Activated naive CD4-positive, alpha-beta T cell treated with anti-CD3 and anti-CD28 coated beads for 36 hours (primary cell): ENCODE measurements at regions not wholly inside any gene's neighbourhood (a gene's known extent, or its start where the extent isn't known, plus 50 kb on each side); places are given as distances from the start of the nearest gene placed in this dataset.

Experiments
- CTCF ChIA-PET: fragments of 350-600 bp; sonication (Branson Sonifier 250); formaldehyde crosslinking; loops from one replicate; lab custom pipeline; 2021; ENCODE audit warnings: antibody characterized with exemption; lab: Charles Lee
- DNase-seq: peaks from one replicate; pipeline ENCODE4 v3.0.0-alpha.2; 2020
- H3K27ac Mint-ChIP-seq: one replicate; pipeline ENCODE4 v1.8.0; 2021; ENCODE audit warnings: mild to moderate bottlenecking, mixed read lengths
- H3K27me3 Mint-ChIP-seq: one replicate; pipeline ENCODE4 v1.8.0; 2021; ENCODE audit warnings: low read depth, mixed read lengths
- H3K36me3 Mint-ChIP-seq: one replicate; pipeline ENCODE4 v1.8.0; 2021; ENCODE audit warnings: low read depth, mixed read lengths
- H3K4me1 Mint-ChIP-seq: one replicate; pipeline ENCODE4 v1.8.0; 2021; ENCODE audit warnings: low read depth, mixed read lengths
- H3K4me3 Mint-ChIP-seq: one replicate; pipeline ENCODE4 v1.8.0; 2021; ENCODE audit warnings: mild to moderate bottlenecking, moderate library complexity, mixed read lengths
- H3K9me3 Mint-ChIP-seq: one replicate; pipeline ENCODE4 v1.8.0; 2021; ENCODE audit warnings: mixed read lengths
- intact Hi-C: fragments of 100-400 bp; cut with micrococcal nuclease; formaldehyde crosslinking; loops from one replicate; pipeline ENCODE4 v1.15.1; 2023

GRCh38 chrX:21056622-21057021 lies 317.6 kb upstream of the CNKSR2 start:
- DNase-seq: no peak
- Mint-ChIP-seq H3K36me3 (no peaks in the 10 kb centered on the region), H3K27ac (no peak overlapping the region), H3K27me3 (no peaks in the 10 kb centered on the region), H3K4me3 (no peak overlapping the region), H3K9me3 (peaks cover 2% of the 10 kb centered on the region), H3K4me1 (no peaks in the 10 kb centered on the region)
- CTCF ChIA-PET: no interaction called here
- intact Hi-C loops: no loop called here

GRCh38 chrX:21047034-21047455 lies 327.2 kb upstream of the CNKSR2 start:
- Mint-ChIP-seq H3K4me3 (no peak overlapping the region), H3K36me3 (no peaks in the 10 kb centered on the region), H3K9me3 (no peaks in the 10 kb centered on the region), H3K27ac (no peak overlapping the region), H3K27me3 (peaks cover 9% of the 10 kb centered on the region), H3K4me1 (no peaks in the 10 kb centered on the region)
- DNase-seq: no peak
- CTCF ChIA-PET: no interaction called here
- intact Hi-C loops: no loop called here

GRCh38 chrX:21014326-21014725 lies 359.9 kb upstream of the CNKSR2 start:
- Mint-ChIP-seq H3K4me1 (no peaks in the 10 kb centered on the region), H3K27ac (no peak overlapping the region), H3K4me3 (no peak overlapping the region), H3K9me3 (peaks cover 3% of the 10 kb centered on the region), H3K36me3 (no peaks in the 10 kb centered on the region), H3K27me3 (peaks cover 2% of the 10 kb centered on the region)
- no peak for DNase-seq
- intact Hi-C loops: no loop called here
- CTCF ChIA-PET: interaction anchor here (0.6 kb wide), 1 partner anchor 137 kb away, joined by 5 read pairs; no protein-coding TSS in a partner anchor

GRCh38 chrX:21004835-21005234 lies 369.4 kb upstream of the CNKSR2 start:
- no peak overlapping the region for H3K27ac Mint-ChIP-seq
- CTCF ChIA-PET: no interaction called here
- H3K4me3 Mint-ChIP-seq: no peak overlapping the region
- no peak for DNase-seq
- no peaks in the 10 kb centered on the region for H3K36me3 Mint-ChIP-seq
- H3K27me3 Mint-ChIP-seq: peaks cover 3% of the 10 kb centered on the region
- intact Hi-C loops: no loop called here
- H3K4me1 Mint-ChIP-seq: peaks cover 1% of the 10 kb centered on the region
- no peaks in the 10 kb centered on the region for H3K9me3 Mint-ChIP-seq

- H3K9me3 Mint-ChIP-seq: no peaks in the 10 kb centered on the region
- no peaks in the 10 kb centered on the region for H3K36me3 Mint-ChIP-seq
- H3K4me3 Mint-ChIP-seq: no peak overlapping the region
- CTCF ChIA-PET: no interaction called here
- intact Hi-C loops: no loop called here
- no peaks in the 10 kb centered on the region for H3K4me1 Mint-ChIP-seq
- no peak overlapping the region for H3K27ac Mint-ChIP-seq
- no peak for DNase-seq
- H3K27me3 Mint-ChIP-seq: no peaks in the 10 kb centered on the region
These were observed 378.4 kb upstream of the CNKSR2 start for GRCh38 chrX:20995829-20996228.

- H3K4me1 Mint-ChIP-seq: no peaks in the 10 kb centered on the region
- H3K9me3 Mint-ChIP-seq: no peaks in the 10 kb centered on the region
- CTCF ChIA-PET: no interaction called here
- H3K27me3 Mint-ChIP-seq: no peaks in the 10 kb centered on the region
- intact Hi-C loops: no loop called here
- H3K4me3 Mint-ChIP-seq: no peak overlapping the region
- no peaks in the 10 kb centered on the region for H3K36me3 Mint-ChIP-seq
- no peak for DNase-seq
- no peak overlapping the region for H3K27ac Mint-ChIP-seq
These were observed 384.9 kb upstream of the CNKSR2 start for GRCh38 chrX:20989361-20989760.

GRCh38 chrX:20988804-20989203 lies 385.4 kb upstream of the CNKSR2 start:
- no peaks in the 10 kb centered on the region for H3K9me3 Mint-ChIP-seq
- H3K27ac Mint-ChIP-seq: no peak overlapping the region
- no peaks in the 10 kb centered on the region for H3K4me1 Mint-ChIP-seq
- CTCF ChIA-PET: no interaction called here
- intact Hi-C loops: no loop called here
- no peaks in the 10 kb centered on the region for H3K36me3 Mint-ChIP-seq
- H3K4me3 Mint-ChIP-seq: no peak overlapping the region
- DNase-seq: no peak
- no peaks in the 10 kb centered on the region for H3K27me3 Mint-ChIP-seq

- no peak for DNase-seq
- CTCF ChIA-PET: no interaction called here
These were observed 386.1 kb upstream of the CNKSR2 start for GRCh38 chrX:20988118-20988517.

GRCh38 chrX:20980426-20980825 lies 393.8 kb upstream of the CNKSR2 start:
- Mint-ChIP-seq H3K4me1 (no peaks in the 10 kb centered on the region), H3K27ac (no peak overlapping the region), H3K4me3 (no peak overlapping the region), H3K27me3 (no peaks in the 10 kb centered on the region), H3K36me3 (no peaks in the 10 kb centered on the region), H3K9me3 (no peaks in the 10 kb centered on the region)
- no peak for DNase-seq
- CTCF ChIA-PET: no interaction called here
- intact Hi-C loops: no loop called here

More at GRCh38 chrX:20988118-20988517, 386.1 kb upstream of the CNKSR2 start:
- no peaks in the 10 kb centered on the region for H3K4me1 Mint-ChIP-seq
- H3K9me3 Mint-ChIP-seq: no peaks in the 10 kb centered on the region
- H3K4me3 Mint-ChIP-seq: no peak overlapping the region
- H3K36me3 Mint-ChIP-seq: no peaks in the 10 kb centered on the region
- H3K27ac Mint-ChIP-seq: no peak overlapping the region
- intact Hi-C loops: no loop called here
- no peaks in the 10 kb centered on the region for H3K27me3 Mint-ChIP-seq

GRCh38 chrX:20974326-20974725 lies 399.9 kb upstream of the CNKSR2 start:
- H3K4me1 Mint-ChIP-seq: no peaks in the 10 kb centered on the region
- intact Hi-C loops: loop anchor here (5.0 kb wide), 1 partner anchor 318 kb away; no protein-coding TSS in a partner anchor
- H3K27ac Mint-ChIP-seq: no peak overlapping the region
- no peaks in the 10 kb centered on the region for H3K9me3 Mint-ChIP-seq
- no peak overlapping the region for H3K4me3 Mint-ChIP-seq
- CTCF ChIA-PET: no interaction called here
- no peaks in the 10 kb centered on the region for H3K36me3 Mint-ChIP-seq
- DNase-seq: no peak
- no peaks in the 10 kb centered on the region for H3K27me3 Mint-ChIP-seq

GRCh38 chrX:20973038-20973437 lies 401.2 kb upstream of the CNKSR2 start:
- no peak overlapping the region for H3K4me3 Mint-ChIP-seq
- DNase-seq: no peak

GRCh38 chrX:20971250-20971649 lies 403.0 kb upstream of the CNKSR2 start:
- H3K27ac Mint-ChIP-seq: no peak overlapping the region
- DNase-seq: no peak
- H3K27me3 Mint-ChIP-seq: no peaks in the 10 kb centered on the region
- H3K36me3 Mint-ChIP-seq: no peaks in the 10 kb centered on the region
- intact Hi-C loops: loop anchor here (5.0 kb wide), 1 partner anchor 321 kb away; no protein-coding TSS in a partner anchor
- no peak overlapping the region for H3K4me3 Mint-ChIP-seq
- CTCF ChIA-PET: no interaction called here
- H3K9me3 Mint-ChIP-seq: no peaks in the 10 kb centered on the region
- H3K4me1 Mint-ChIP-seq: no peaks in the 10 kb centered on the region

More at GRCh38 chrX:20973038-20973437, 401.2 kb upstream of the CNKSR2 start:
- H3K9me3 Mint-ChIP-seq: no peaks in the 10 kb centered on the region
- H3K4me1 Mint-ChIP-seq: no peaks in the 10 kb centered on the region
- H3K27me3 Mint-ChIP-seq: no peaks in the 10 kb centered on the region
- H3K27ac Mint-ChIP-seq: no peak overlapping the region
- intact Hi-C loops: loop anchor here (5.0 kb wide), 1 partner anchor 319 kb away; no protein-coding TSS in a partner anchor
- CTCF ChIA-PET: no interaction called here
- H3K36me3 Mint-ChIP-seq: no peaks in the 10 kb centered on the region

- Mint-ChIP-seq H3K9me3 (no peaks in the 10 kb centered on the region), H3K4me1 (no peaks in the 10 kb centered on the region), H3K27ac (no peak overlapping the region), H3K36me3 (no peaks in the 10 kb centered on the region), H3K4me3 (no peak overlapping the region), H3K27me3 (no peaks in the 10 kb centered on the region)
- intact Hi-C loops: no loop called here
- CTCF ChIA-PET: no interaction called here
- no peak for DNase-seq
These were observed 404.7 kb upstream of the CNKSR2 start for GRCh38 chrX:20969565-20969964.
